ENCODE measurements at regions not wholly inside any gene's neighbourhood (a gene's known extent, or its start where the extent isn't known, plus 50 kb on each side); places are given as distances from the start of the nearest gene placed in this dataset.

DNA sequence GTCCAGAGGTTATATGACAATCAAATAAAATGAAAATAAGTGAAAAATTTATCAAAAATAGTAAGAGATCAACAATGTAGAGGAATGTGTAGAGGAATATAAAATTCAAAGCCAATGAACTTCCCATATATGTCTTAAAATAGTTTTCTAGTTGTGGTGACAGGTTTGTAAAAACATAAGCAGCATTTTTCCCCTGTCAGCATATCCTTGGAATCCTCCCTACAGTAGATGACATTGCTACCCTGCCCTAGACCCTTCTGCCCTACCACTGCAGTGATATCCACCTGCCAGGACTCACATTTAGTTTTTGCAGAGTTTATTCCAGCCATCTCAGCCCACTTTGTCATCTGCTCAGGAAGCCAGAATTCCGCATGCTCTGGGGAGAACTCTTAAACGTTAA, 842.0 kb downstream of the RPS29 start:
- TF ChIP-seq, protein P1, sequence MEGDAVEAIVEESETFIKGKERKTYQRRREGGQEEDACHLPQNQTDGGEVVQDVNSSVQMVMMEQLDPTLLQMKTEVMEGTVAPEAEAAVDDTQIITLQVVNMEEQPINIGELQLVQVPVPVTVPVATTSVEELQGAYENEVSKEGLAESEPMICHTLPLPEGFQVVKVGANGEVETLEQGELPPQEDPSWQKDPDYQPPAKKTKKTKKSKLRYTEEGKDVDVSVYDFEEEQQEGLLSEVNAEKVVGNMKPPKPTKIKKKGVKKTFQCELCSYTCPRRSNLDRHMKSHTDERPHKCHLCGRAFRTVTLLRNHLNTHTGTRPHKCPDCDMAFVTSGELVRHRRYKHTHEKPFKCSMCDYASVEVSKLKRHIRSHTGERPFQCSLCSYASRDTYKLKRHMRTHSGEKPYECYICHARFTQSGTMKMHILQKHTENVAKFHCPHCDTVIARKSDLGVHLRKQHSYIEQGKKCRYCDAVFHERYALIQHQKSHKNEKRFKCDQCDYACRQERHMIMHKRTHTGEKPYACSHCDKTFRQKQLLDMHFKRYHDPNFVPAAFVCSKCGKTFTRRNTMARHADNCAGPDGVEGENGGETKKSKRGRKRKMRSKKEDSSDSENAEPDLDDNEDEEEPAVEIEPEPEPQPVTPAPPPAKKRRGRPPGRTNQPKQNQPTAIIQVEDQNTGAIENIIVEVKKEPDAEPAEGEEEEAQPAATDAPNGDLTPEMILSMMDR (IDR thresholded peaks at IDR 0.05; ENCODE audit: low read depth, low read length), result no peak
- in situ Hi-C loops (cut with HindIII; ENCODE audit: low sequenced_read_pairs), result no loop called here
- no peak for DNase-seq (ENCODE audit: low read depth, low spot score)
- no peak overlapping the region for H3K4me3 ChIP-seq (ENCODE audit: low read depth, low read length)

DNA sequence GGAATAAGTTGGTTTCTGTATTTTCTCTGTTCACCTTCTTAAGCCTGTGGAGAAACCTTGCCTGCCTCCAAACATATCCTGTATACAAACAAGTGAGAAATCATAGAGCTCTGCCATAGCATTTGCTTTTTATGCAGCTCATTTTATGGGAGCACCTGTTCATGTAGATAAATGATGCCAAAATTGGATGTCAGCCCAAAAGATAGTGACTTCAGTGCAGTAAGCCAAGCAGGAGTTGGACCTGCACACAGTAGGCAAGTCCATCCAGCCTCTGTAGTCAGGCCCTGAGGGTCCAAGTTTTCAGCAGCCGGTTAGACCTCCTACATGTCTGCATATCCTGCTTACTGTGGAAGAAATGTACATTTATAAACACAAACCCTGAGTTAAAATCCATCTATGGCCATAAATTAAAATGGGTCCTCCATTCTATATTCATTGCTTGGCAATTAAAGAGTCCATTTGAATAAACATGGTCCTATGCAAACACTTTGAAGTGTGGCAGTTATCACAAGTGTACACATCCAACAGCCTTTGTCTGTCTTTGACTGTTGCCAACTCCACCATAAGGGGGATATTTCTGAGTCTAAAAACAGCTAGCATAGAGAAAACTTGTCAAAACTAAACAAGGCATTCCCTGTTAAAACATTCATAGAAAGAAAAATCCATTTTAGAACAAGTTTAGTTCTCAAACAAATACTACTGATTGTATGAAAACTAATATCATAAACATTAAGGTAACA, 847.8 kb downstream of the RPS29 start:
- TF ChIP-seq, protein P1 (IDR thresholded peaks at IDR 0.05; ENCODE audit: low read depth, low read length), result no peak
- H3K4me3 ChIP-seq (ENCODE audit: low read depth, low read length), result no peak overlapping the region
- no peak for DNase-seq (ENCODE audit: low read depth, low spot score)
- in situ Hi-C loops (cut with HindIII; ENCODE audit: low sequenced_read_pairs), result no loop called here

DNA sequence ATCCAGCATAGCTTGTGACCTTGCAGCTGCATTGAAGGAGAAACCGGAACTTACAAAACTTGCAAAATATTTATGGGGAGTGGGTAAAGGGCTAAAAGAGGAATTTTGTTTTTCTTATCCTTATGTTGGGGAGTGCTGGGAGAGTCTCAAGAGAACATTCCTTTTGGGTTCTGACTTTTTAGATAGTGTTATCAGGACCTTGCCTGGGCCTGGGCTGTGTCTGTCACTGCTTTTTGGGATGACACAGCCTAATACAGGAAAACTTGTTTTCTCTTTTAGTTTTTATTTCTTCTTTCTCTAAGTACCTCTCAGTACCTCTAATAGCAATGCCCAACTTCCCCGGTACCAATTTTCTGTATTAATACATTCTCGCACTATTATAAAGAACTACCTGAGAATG, 850.6 kb downstream of the RPS29 start:
- no peak for DNase-seq (ENCODE audit: low read depth, low spot score)
- in situ Hi-C loops (cut with HindIII; ENCODE audit: low sequenced_read_pairs), result no loop called here
- H3K4me3 ChIP-seq (ENCODE audit: low read depth, low read length), result no peak overlapping the region
- TF ChIP-seq, protein P1 (IDR thresholded peaks at IDR 0.05; ENCODE audit: low read depth, low read length), result no peak

DNA sequence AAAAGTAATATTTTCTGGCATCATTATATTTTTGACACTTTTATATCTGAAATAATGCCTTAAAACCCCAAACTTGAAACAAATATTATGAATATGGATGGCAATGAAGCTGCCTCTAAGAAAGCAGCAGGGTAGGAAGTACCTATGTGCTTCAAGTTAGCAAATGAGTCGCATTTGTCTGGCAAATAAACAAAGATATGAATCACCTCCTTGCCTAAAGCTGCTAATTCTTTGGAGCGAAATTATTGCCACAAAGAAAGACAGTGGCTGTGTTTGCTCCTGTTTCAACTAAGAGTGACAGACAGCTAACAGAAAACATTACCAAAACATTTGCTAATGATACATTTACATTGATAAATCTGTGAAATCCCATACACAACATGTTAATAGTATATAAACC, 854.9 kb downstream of the RPS29 start:
- peak; percentile 4 for DNase-seq (ENCODE audit: low read depth, low spot score)
- in situ Hi-C loops (cut with HindIII; ENCODE audit: low sequenced_read_pairs), result no loop called here
- no peak overlapping the region for H3K4me3 ChIP-seq (ENCODE audit: low read depth, low read length)
- TF ChIP-seq, protein P1 (IDR thresholded peaks at IDR 0.05; ENCODE audit: low read depth, low read length), result no peak

DNA sequence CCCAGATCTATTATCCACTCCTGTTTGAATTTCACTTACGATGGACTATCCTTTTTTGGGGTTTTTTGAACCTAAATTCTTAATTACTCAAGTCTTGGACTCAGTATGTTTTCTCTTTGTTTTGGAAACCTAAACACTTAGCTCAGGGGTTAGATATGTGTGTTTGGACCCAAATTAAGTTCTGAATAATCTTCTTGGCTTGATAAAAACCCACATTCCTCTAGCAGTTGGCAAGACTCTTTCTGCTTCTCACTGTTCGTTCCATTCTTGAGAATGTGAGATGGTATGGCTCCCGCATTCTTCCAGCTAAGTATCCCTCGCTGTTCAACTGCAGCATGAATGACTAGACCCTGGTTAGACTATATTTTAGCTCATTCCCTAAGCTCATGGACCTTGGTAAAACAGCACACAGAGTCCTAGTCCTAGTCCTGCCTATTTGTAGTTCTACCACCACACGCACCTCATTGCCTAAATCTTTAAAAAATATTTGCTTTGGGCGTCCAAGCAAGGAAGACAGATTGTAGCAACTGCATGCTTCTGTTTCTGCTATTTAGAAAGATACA, 860.0 kb downstream of the RPS29 start:
- no peak overlapping the region for H3K4me3 ChIP-seq (ENCODE audit: low read depth, low read length)
- DNase-seq (ENCODE audit: low read depth, low spot score), result peak; percentile 45
- in situ Hi-C loops (cut with HindIII; ENCODE audit: low sequenced_read_pairs), result no loop called here
- TF ChIP-seq, protein P1 (IDR thresholded peaks at IDR 0.05; ENCODE audit: low read depth, low read length), result no peak

DNA sequence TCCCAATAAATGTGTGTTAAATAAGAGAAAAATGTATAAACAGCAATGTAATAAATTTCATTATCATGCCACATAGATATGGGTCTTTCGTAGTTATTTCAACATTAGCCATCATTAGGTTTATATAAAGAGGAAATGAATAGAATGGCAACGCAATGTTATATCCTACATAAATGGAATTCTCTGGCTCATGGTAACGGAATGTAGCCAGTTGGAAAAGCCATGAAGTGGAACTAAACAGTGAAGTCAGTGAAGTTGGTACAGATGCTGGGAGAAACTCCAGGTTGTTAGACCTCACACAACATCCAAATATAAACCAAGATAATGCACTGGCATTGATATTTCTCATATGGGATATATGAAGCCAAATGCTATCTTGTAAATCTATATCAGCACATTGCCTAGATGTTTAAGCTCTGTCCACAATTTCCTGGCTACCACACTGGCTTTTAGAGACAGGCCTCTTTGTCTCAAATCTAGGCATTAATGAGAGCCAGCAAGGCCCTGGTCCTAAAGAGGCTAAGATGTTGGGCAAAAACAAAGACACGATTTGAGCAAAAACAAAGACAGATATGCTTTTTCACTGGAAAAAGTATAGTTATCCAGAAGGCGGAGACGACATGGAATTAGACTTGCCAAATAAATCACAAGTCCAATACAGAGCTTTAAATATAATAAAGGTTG, 861.0 kb downstream of the RPS29 start:
- TF ChIP-seq, protein P1 (IDR thresholded peaks at IDR 0.05; ENCODE audit: low read depth, low read length), result no peak
- in situ Hi-C loops (cut with HindIII; ENCODE audit: low sequenced_read_pairs), result no loop called here
- no peak overlapping the region for H3K4me3 ChIP-seq (ENCODE audit: low read depth, low read length)
- DNase-seq (ENCODE audit: low read depth, low spot score), result peak; percentile 61
